ENCODE measurements at regions not wholly inside any gene's neighbourhood (a gene's known extent, or its start where the extent isn't known, plus 50 kb on each side); places are given as distances from the start of the nearest gene placed in this dataset.

GRCh38 chr1:88080875-88081274 is 603.2 kb upstream of the PKN2 start:
- TF ChIP-seq POLR2A (IDR thresholded peaks at IDR 0.05), result no peak
- no peak for TF ChIP-seq EP300 (IDR thresholded peaks at IDR 0.05)
- TF ChIP-seq CTCF (IDR thresholded peaks at IDR 0.05), result no peak
